H1 (cell line): ENCODE measurements at regions not wholly inside any gene's neighbourhood (a gene's known extent, or its start where the extent isn't known, plus 50 kb on each side); places are given as distances from the start of the nearest gene placed in this dataset.

Experiments used
- SP1 ChIP-seq: IDR thresholded peaks from 2 replicates; pipeline ENCODE4 v1.6.1; 2011; ENCODE audit warnings: low read depth, low read length
- TF ChIP-seq, protein P1 (sequence below), 3 experiments: IDR thresholded peaks; 1 replicate in 2 of 3; 2 replicates in 1 of 3; pipeline versions ENCODE4 v1.5.1 to v1.6.1; 2011; ENCODE audit warnings: low read length in 3 of 3, mild to moderate bottlenecking in 3 of 3, inconsistent platforms in 2 of 3, low read depth in 1 of 3, moderate library complexity in 1 of 3; ENCODE audit not compliant: insufficient read depth in 1 of 3; ENCODE audit errors: control extremely low read depth in 1 of 3
- TF ChIP-seq, protein P2 (sequence below): IDR thresholded peaks from 2 replicates; pipeline ENCODE4 v1.6.1; 2012; ENCODE audit warnings: inconsistent platforms

DNA sequence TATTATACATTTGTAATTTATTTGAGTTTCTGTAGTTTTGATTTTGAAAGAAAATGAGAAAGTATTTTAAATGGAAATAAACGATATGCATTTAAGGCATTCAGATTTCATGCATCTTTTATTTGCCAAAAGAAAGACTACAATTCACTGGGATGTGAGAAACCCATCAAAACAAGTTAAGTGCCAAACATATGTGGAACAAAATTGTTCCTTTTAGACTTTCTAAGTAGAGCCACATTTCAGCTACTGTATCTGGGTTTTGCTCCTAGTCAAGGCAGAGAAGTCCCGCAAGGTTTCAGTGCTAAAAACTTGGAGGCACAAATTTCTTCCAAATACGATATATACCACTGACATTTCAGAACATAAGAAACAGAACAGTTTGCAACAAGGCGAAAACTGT is 1191.9 kb downstream of the SLITRK5 start (continued):
- TF ChIP-seq, protein P1, sequence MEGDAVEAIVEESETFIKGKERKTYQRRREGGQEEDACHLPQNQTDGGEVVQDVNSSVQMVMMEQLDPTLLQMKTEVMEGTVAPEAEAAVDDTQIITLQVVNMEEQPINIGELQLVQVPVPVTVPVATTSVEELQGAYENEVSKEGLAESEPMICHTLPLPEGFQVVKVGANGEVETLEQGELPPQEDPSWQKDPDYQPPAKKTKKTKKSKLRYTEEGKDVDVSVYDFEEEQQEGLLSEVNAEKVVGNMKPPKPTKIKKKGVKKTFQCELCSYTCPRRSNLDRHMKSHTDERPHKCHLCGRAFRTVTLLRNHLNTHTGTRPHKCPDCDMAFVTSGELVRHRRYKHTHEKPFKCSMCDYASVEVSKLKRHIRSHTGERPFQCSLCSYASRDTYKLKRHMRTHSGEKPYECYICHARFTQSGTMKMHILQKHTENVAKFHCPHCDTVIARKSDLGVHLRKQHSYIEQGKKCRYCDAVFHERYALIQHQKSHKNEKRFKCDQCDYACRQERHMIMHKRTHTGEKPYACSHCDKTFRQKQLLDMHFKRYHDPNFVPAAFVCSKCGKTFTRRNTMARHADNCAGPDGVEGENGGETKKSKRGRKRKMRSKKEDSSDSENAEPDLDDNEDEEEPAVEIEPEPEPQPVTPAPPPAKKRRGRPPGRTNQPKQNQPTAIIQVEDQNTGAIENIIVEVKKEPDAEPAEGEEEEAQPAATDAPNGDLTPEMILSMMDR (IDR thresholded peaks at IDR 0.05; ENCODE audit: control extremely low read depth in 1 of 3, insufficient read depth in 1 of 3, low read depth in 1 of 3, low read length in 3 of 3) = no peak
- no peak for TF ChIP-seq SP1
- TF ChIP-seq, protein P2, sequence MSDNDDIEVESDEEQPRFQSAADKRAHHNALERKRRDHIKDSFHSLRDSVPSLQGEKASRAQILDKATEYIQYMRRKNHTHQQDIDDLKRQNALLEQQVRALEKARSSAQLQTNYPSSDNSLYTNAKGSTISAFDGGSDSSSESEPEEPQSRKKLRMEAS = no peak
